GM23248 (cell line): ENCODE measurements at regions not wholly inside any gene's neighbourhood (a gene's known extent, or its start where the extent isn't known, plus 50 kb on each side); places are given as distances from the start of the nearest gene placed in this dataset.
A peak's percentile ranks its signal among the peaks of the same experiment; 100 is the strongest.

Experiments
- DNase-seq: peaks from one replicate; pipeline ENCODE4 v3.0.0-alpha.2; 2015
- H2AFZ ChIP-seq: fragments of 200-600 bp; sonication (generic); 2 replicates; pipeline ENCODE4 v1.6.1; 2016; ENCODE audit warnings: antibody characterized with exemption
- H3F3A ChIP-seq: fragments of 200-600 bp; sonication (generic); 2 replicates; pipeline ENCODE4 v1.6.1; 2016; ENCODE audit warnings: mild to moderate bottlenecking, antibody characterized with exemption, mixed run types; ENCODE audit not compliant: insufficient read depth
- H3K27ac ChIP-seq: fragments of 200-600 bp; sonication (generic); 2 replicates; pipeline ENCODE4 v1.5.1; 2016; ENCODE audit warnings: mild to moderate bottlenecking
- H3K27me3 ChIP-seq: fragments of 200-600 bp; sonication (generic); replicated peaks from 2 replicates; pipeline ENCODE4 v1.6.1; 2016; ENCODE audit warnings: mild to moderate bottlenecking; ENCODE audit not compliant: insufficient read depth
- H3K36me3 ChIP-seq: fragments of 200-600 bp; sonication (generic); 2 replicates; pipeline ENCODE4 v1.6.1; 2016; ENCODE audit warnings: low read depth, mild to moderate bottlenecking
- H3K4me1 ChIP-seq: fragments of 200-600 bp; sonication (generic); 2 replicates; pipeline ENCODE4 v1.6.1; 2016; ENCODE audit warnings: mild to moderate bottlenecking; ENCODE audit not compliant: insufficient read depth
- H3K4me2 ChIP-seq: fragments of 200-600 bp; sonication (generic); one replicate; pipeline ENCODE4 v1.6.1; 2016; ENCODE audit warnings: mild to moderate bottlenecking; ENCODE audit not compliant: unreplicated experiment
- H3K4me3 ChIP-seq: fragments of 200-600 bp; sonication (generic); 2 replicates; pipeline ENCODE4 v1.5.1; 2016; ENCODE audit warnings: mild to moderate bottlenecking
- H3K79me2 ChIP-seq: fragments of 200-600 bp; sonication (generic); 2 replicates; pipeline ENCODE4 v1.6.1; 2016; ENCODE audit warnings: mild to moderate bottlenecking; ENCODE audit not compliant: insufficient read depth
- H3K9ac ChIP-seq: fragments of 200-600 bp; sonication (generic); 2 replicates; pipeline ENCODE4 v1.6.1; 2016; ENCODE audit warnings: mild to moderate bottlenecking
- H3K9me2 ChIP-seq: fragments of 200-600 bp; sonication (generic); 2 replicates; pipeline ENCODE4 v1.6.1; 2016; ENCODE audit warnings: mixed run types, mild to moderate bottlenecking, moderate library complexity; ENCODE audit not compliant: insufficient read depth
- H3K9me3 ChIP-seq: fragments of 200-600 bp; sonication (generic); one replicate; pipeline ENCODE4 v1.6.1; 2017; ENCODE audit warnings: low read depth
- H4K20me1 ChIP-seq: fragments of 200-600 bp; sonication (generic); 2 replicates; pipeline ENCODE4 v1.6.0; 2016; ENCODE audit not compliant: insufficient read depth
- EZH2 ChIP-seq: fragments of 200-600 bp; sonication (generic); IDR thresholded peaks from 2 replicates; pipeline ENCODE4 v1.6.1; 2018; ENCODE audit warnings: antibody characterized with exemption, mild to moderate bottlenecking; ENCODE audit not compliant: insufficient read depth, poor library complexity, severe bottlenecking
- EZH2phosphoT487 ChIP-seq: fragments of 200-600 bp; sonication (generic); IDR thresholded peaks from 2 replicates; pipeline ENCODE4 v1.6.1; 2018; ENCODE audit warnings: antibody characterized with exemption, moderate library complexity, mild to moderate bottlenecking, low read depth; ENCODE audit not compliant: insufficient read depth
- WGBS, 2 experiments: methylation state at CpG; one replicate each; pipeline ENCODE4 v1.1.6; 2015 to 2017; ENCODE audit warnings: low lambda C conversion rate in 2 of 2, low coverage in 1 of 2; ENCODE audit errors: missing lambda C conversion rate in 2 of 2; 5-methylcytosine and 5-hydroxymethylcytosine counted together
- in situ Hi-C: fragments of 300-500 bp; cut with MboI; formaldehyde crosslinking; loops from 2 replicates; pipeline ENCODE4 v1.15.0; 2020

DNA sequence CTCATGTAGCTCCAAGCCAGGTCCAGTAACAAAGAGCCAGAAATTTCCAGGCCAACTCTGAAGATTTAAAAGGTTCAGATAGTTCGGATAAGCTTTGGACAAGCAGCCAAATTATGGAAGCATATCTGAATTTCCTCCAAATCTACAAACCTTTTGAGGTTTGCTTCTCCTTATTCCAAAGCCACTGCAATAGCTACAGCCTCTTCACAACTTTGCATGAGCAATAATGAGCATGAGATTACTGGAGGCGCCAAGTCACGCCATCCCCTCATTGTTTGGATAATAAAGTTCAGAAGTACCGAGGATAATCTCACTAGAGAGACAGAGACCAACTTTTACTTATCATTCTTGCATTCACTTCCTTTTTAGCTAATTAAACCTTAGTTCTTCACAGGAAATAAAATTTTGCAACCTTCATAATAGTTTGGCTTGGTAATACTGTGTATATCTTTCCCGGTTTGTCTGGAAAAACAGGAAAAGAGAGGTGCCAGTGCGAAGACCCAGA, 329.6 kb upstream of the RSPO3 start:
- H3K9ac ChIP-seq: no peak overlapping the region
- no peaks in the 10 kb centered on the region for H3K36me3 ChIP-seq
- in situ Hi-C loops: no loop called here
- H3K79me2 ChIP-seq: no peaks in the 10 kb centered on the region
- H3K4me3 ChIP-seq: no peak overlapping the region
- no peaks in the 10 kb centered on the region for H3K27me3 ChIP-seq
- TF ChIP-seq EZH2: no peak
- TF ChIP-seq EZH2phosphoT487: no peak
- H3K9me3 ChIP-seq: no peaks in the 10 kb centered on the region
- peak overlapping the region; percentile 34 for H3K4me2 ChIP-seq
- 15 to 18% methylated on average over 6 of the region's 6 CpGs for WGBS, 2 experiments
- H2AFZ ChIP-seq: peak overlapping the region; percentile 54
- no peaks in the 10 kb centered on the region for H4K20me1 ChIP-seq
- peaks cover 8% of the 10 kb centered on the region; the same call in 1 of the 2 replicates for H3F3A ChIP-seq
- peak overlapping the region; percentile 34 for H3K27ac ChIP-seq
- peak; percentile 58 for DNase-seq
- H3K9me2 ChIP-seq: no peaks in the 10 kb centered on the region
- H3K4me1 ChIP-seq: peaks cover 16% of the 10 kb centered on the region; the same call in 1 of the 2 replicates

DNA sequence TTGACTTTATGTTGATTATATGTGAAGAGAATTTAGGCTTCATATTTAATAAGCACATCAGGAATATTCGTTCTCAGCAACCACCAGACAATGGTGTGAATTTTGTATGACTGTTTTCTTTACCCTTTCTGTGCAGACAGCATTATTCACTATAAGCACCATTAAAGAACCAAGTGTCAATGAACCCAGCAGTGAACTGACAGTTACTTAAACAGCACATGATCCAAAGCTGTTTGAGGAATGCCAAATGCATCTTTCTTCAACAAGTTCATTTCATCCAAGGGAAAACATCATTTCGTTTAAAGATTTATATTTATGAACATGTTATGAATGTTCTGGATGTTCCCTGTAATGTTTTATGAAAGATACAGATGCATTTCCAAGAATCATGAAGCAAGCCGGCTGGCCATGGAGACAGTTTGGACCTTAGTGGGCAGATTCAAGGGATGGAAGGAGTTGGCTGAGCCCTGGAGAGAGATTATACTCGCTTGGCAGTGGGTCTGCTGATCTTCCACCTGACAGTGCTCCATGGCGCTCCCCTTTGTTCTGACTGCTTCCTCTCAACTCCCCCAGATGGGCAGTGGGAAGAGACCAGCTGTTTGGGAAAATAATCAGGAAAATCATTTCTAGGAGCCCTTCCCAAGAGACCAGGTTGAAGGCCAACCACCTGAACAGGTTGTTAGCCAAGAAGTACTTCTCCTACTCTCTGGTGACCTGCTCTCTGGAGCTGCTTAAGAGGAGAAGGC, 326.0 kb upstream of the RSPO3 start:
- no peak overlapping the region for H3K4me3 ChIP-seq
- TF ChIP-seq EZH2: no peak
- TF ChIP-seq EZH2phosphoT487: no peak
- no peak overlapping the region for H3K9ac ChIP-seq
- no peak for DNase-seq
- no peaks in the 10 kb centered on the region for H3K36me3 ChIP-seq
- no peak overlapping the region for H3K4me2 ChIP-seq
- H2AFZ ChIP-seq: no peak overlapping the region
- 27 to 39% methylated on average over 5 of the region's 5 CpGs for WGBS, 2 experiments
- H3K27me3 ChIP-seq: no peaks in the 10 kb centered on the region
- H3K4me1 ChIP-seq: peaks cover 16% of the 10 kb centered on the region; the same call in 1 of the 2 replicates
- H3K9me3 ChIP-seq: no peaks in the 10 kb centered on the region
- in situ Hi-C loops: no loop called here
- no peaks in the 10 kb centered on the region for H3K9me2 ChIP-seq
- no peak overlapping the region for H3K27ac ChIP-seq
- peaks cover 8% of the 10 kb centered on the region; the same call in 1 of the 2 replicates for H3F3A ChIP-seq
- H4K20me1 ChIP-seq: no peaks in the 10 kb centered on the region
- H3K79me2 ChIP-seq: no peaks in the 10 kb centered on the region

- H3K36me3 ChIP-seq: no peaks in the 10 kb centered on the region
- H3K4me2 ChIP-seq: no peak overlapping the region
- H3K27me3 ChIP-seq: no peaks in the 10 kb centered on the region
- TF ChIP-seq EZH2phosphoT487 (no peak), EZH2 (no peak)
- H4K20me1 ChIP-seq: no peaks in the 10 kb centered on the region
- peak; percentile 30 for DNase-seq
- H3K9ac ChIP-seq: no peak overlapping the region
- no peak overlapping the region for H2AFZ ChIP-seq
- in situ Hi-C loops: no loop called here
- H3K9me3 ChIP-seq: no peaks in the 10 kb centered on the region
- H3K4me3 ChIP-seq: no peak overlapping the region
- peaks cover 15% of the 10 kb centered on the region for H3K4me1 ChIP-seq
- no peaks in the 10 kb centered on the region for H3K9me2 ChIP-seq
- no peaks in the 10 kb centered on the region for H3F3A ChIP-seq
- H3K27ac ChIP-seq: no peak overlapping the region
- no peaks in the 10 kb centered on the region for H3K79me2 ChIP-seq
Measured at GRCh38 chr6:126795161-126795560, 323.3 kb upstream of the RSPO3 start.

GRCh38 chr6:126797981-126798380, 320.5 kb upstream of the RSPO3 start:
- no peaks in the 10 kb centered on the region for H3K9me2 ChIP-seq
- H3K79me2 ChIP-seq: no peaks in the 10 kb centered on the region
- H2AFZ ChIP-seq: no peak overlapping the region
- TF ChIP-seq EZH2 (no peak), EZH2phosphoT487 (no peak)
- H3K27me3 ChIP-seq: no peaks in the 10 kb centered on the region
- H3K4me2 ChIP-seq: peak overlapping the region; percentile 28
- H3F3A ChIP-seq: no peaks in the 10 kb centered on the region
- 24 to 27% methylated on average over 2 of the region's 2 CpGs for WGBS, 2 experiments
- peaks cover 15% of the 10 kb centered on the region for H3K4me1 ChIP-seq
- peak; percentile 75 for DNase-seq
- in situ Hi-C loops: no loop called here
- no peaks in the 10 kb centered on the region for H3K9me3 ChIP-seq
- H3K36me3 ChIP-seq: no peaks in the 10 kb centered on the region
- H3K4me3 ChIP-seq: no peak overlapping the region
- H4K20me1 ChIP-seq: no peaks in the 10 kb centered on the region
- H3K9ac ChIP-seq: no peak overlapping the region
- H3K27ac ChIP-seq: no peak overlapping the region
